22Rv1 (cell line): ENCODE measurements at regions not wholly inside any gene's neighbourhood (a gene's known extent, or its start where the extent isn't known, plus 50 kb on each side); places are given as distances from the start of the nearest gene placed in this dataset.

ENCODE experiments used
- H3K27ac ChIP-seq: fragments of 450-650 bp; 2 replicates; pipeline ENCODE4 v1.5.1; 2017
- CTCF ChIP-seq: fragments of 450-650 bp; IDR thresholded peaks from 2 replicates; pipeline ENCODE4 v1.5.1; 2017; ENCODE audit warnings: mild to moderate bottlenecking
- ZFX ChIP-seq: fragments of 450-650 bp; IDR thresholded peaks from 2 replicates; pipeline ENCODE4 v1.6.1; 2017; ENCODE audit warnings: antibody characterized with exemption, borderline replicate concordance

GRCh38 chr20:16678779-16679178 lies 51.0 kb upstream of the SNRPB2 start:
- TF ChIP-seq ZFX, result no peak
- no peak for TF ChIP-seq CTCF
- H3K27ac ChIP-seq, result no peak overlapping the region

- TF ChIP-seq CTCF (no peak), ZFX (no peak)
- no peak overlapping the region for H3K27ac ChIP-seq
Observed at GRCh38 chr20:16676891-16677290, 52.9 kb upstream of the SNRPB2 start.

GRCh38 chr20:16675001-16675564 lies 54.7 kb upstream of the SNRPB2 start:
- no peak for TF ChIP-seq CTCF
- TF ChIP-seq ZFX, result no peak
- H3K27ac ChIP-seq, result no peak overlapping the region

GRCh38 chr20:16674243-16674642 lies 55.6 kb upstream of the SNRPB2 start:
- no peak overlapping the region for H3K27ac ChIP-seq
- TF ChIP-seq CTCF, result no peak

GRCh38 chr20:16672299-16672698 lies 57.5 kb upstream of the SNRPB2 start:
- no peak overlapping the region for H3K27ac ChIP-seq

GRCh38 chr20:16671753-16672152 lies 58.1 kb upstream of the SNRPB2 start:
- H3K27ac ChIP-seq, result no peak overlapping the region
- TF ChIP-seq ZFX, result no peak
- no peak for TF ChIP-seq CTCF

More at GRCh38 chr20:16672299-16672698, 57.5 kb upstream of the SNRPB2 start:
- no peak for TF ChIP-seq CTCF
- TF ChIP-seq ZFX, result no peak

GRCh38 chr20:16666272-16666671 lies 63.6 kb upstream of the SNRPB2 start:
- no peak overlapping the region for H3K27ac ChIP-seq
- TF ChIP-seq ZFX (no peak), CTCF (peak; percentile 40)
